Nephron (organoid): ENCODE measurements at regions not wholly inside any gene's neighbourhood (a gene's known extent, or its start where the extent isn't known, plus 50 kb on each side); places are given as distances from the start of the nearest gene placed in this dataset.

Experiments used
- H3K27ac Mint-ChIP-seq, 3 experiments: 2 replicates each; pipeline ENCODE4 v1.8.0; 2020; ENCODE audit warnings: mixed read lengths in 3 of 3, mild to moderate bottlenecking in 2 of 3, moderate library complexity in 1 of 3
- H3K27me3 Mint-ChIP-seq: 2 replicates; pipeline ENCODE4 v1.8.0; 2021; ENCODE audit warnings: low read depth, mild to moderate bottlenecking, moderate library complexity, mixed read lengths
- H3K36me3 Mint-ChIP-seq: 2 replicates; pipeline ENCODE4 v1.8.0; 2020; ENCODE audit warnings: low read depth, mixed read lengths
- H3K4me1 Mint-ChIP-seq: 2 replicates; pipeline ENCODE4 v1.8.0; 2020; ENCODE audit warnings: mixed read lengths
- H3K4me3 Mint-ChIP-seq, 3 experiments: 2 replicates each; pipeline ENCODE4 v1.8.0; 2020; ENCODE audit warnings: mild to moderate bottlenecking in 3 of 3, mixed read lengths in 3 of 3, moderate library complexity in 2 of 3
- H3K9me3 Mint-ChIP-seq: 2 replicates; pipeline ENCODE4 v1.8.0; 2020; ENCODE audit warnings: mixed read lengths
- TF ChIP-seq, protein P1 (sequence below), 3 experiments: fragments of 200-600 bp; sonication (generic); IDR thresholded peaks; one replicate each; pipeline ENCODE4 v1.5.0; 2021; ENCODE audit warnings: antibody characterized with exemption in 3 of 3; ENCODE audit not compliant: unreplicated experiment in 3 of 3

DNA sequence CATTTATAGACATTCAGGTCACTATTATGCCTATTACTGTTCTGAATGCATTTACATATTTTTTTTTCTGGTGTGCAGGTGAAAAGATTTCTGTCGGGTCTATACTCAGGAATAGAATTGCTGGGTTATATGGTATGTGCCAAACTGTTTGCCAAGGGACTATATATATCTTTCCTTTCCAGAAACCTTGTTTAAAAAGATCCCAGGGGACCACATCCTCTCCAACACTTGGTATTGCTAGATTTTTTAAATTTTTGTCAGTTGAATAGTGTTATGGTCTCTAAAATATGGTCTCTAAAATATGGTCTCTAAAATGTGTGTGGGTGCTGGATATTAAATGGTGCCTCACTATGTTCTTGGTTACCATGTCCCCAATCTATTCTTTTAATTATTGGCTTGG, 131.3 kb downstream of the INSIG2 start:
- Mint-ChIP-seq H3K36me3 (no peaks in the 10 kb centered on the region), H3K27ac (no peak overlapping the region), H3K4me1 (peaks cover 22% of the 10 kb centered on the region), H3K4me3 (no peak overlapping the region), H3K9me3 (no peaks in the 10 kb centered on the region), H3K27me3 (peaks cover 67% of the 10 kb centered on the region)
- TF ChIP-seq, protein P1, sequence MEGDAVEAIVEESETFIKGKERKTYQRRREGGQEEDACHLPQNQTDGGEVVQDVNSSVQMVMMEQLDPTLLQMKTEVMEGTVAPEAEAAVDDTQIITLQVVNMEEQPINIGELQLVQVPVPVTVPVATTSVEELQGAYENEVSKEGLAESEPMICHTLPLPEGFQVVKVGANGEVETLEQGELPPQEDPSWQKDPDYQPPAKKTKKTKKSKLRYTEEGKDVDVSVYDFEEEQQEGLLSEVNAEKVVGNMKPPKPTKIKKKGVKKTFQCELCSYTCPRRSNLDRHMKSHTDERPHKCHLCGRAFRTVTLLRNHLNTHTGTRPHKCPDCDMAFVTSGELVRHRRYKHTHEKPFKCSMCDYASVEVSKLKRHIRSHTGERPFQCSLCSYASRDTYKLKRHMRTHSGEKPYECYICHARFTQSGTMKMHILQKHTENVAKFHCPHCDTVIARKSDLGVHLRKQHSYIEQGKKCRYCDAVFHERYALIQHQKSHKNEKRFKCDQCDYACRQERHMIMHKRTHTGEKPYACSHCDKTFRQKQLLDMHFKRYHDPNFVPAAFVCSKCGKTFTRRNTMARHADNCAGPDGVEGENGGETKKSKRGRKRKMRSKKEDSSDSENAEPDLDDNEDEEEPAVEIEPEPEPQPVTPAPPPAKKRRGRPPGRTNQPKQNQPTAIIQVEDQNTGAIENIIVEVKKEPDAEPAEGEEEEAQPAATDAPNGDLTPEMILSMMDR (IDR thresholded peaks at IDR 0.05; ENCODE audit: unreplicated experiment in 3 of 3) = no peak

DNA sequence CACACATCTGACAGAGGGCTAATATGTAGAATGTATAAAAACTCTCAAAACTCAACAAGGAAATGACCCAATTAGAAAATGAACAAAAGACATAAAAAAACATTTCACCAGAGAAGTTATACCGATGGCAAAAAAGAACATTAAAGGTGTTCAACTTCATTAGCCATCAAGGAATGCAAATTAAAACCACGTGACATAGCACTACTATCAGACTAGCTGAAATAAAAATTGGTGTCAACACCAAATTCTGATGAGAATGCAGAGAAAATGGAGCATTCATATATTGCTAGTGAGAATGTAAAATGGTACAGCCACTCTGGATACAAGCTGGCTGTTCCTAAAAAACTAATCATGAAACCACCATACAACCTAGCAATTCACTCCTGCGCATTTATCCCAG, 128.0 kb downstream of the INSIG2 start:
- H3K9me3 Mint-ChIP-seq = no peaks in the 10 kb centered on the region
- H3K27ac Mint-ChIP-seq = no peak overlapping the region
- no peak overlapping the region for H3K4me3 Mint-ChIP-seq
- TF ChIP-seq, protein P1 (IDR thresholded peaks at IDR 0.05; ENCODE audit: unreplicated experiment in 3 of 3) = no peak
- H3K4me1 Mint-ChIP-seq = no peaks in the 10 kb centered on the region
- no peaks in the 10 kb centered on the region for H3K36me3 Mint-ChIP-seq
- H3K27me3 Mint-ChIP-seq = peaks cover 36% of the 10 kb centered on the region

DNA sequence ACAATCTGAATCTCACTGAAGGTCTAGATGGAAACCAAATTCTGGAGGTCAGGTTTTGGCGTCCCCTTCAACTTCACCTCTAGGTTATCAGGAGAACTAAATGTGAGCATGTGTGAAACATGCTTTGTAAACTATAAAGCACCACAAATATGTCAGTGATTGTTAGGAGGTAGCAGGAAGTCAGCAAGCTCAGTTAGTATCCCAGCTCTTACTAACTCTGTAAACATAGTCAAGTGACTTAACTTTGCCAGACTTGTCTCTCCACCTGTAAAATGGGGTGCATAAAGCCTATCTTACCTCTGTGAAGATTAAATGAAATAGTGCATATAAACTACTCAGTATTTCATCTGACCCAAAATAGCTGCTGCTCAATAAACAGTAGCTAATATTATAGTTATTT, 121.5 kb downstream of the INSIG2 start:
- no peaks in the 10 kb centered on the region for H3K36me3 Mint-ChIP-seq
- TF ChIP-seq, protein P1 (IDR thresholded peaks at IDR 0.05; ENCODE audit: unreplicated experiment in 3 of 3) = no peak
- peaks cover 4% of the 10 kb centered on the region for H3K27me3 Mint-ChIP-seq
- no peaks in the 10 kb centered on the region for H3K4me1 Mint-ChIP-seq
- H3K27ac Mint-ChIP-seq = no peak overlapping the region
- H3K9me3 Mint-ChIP-seq = no peaks in the 10 kb centered on the region
- no peak overlapping the region for H3K4me3 Mint-ChIP-seq

DNA sequence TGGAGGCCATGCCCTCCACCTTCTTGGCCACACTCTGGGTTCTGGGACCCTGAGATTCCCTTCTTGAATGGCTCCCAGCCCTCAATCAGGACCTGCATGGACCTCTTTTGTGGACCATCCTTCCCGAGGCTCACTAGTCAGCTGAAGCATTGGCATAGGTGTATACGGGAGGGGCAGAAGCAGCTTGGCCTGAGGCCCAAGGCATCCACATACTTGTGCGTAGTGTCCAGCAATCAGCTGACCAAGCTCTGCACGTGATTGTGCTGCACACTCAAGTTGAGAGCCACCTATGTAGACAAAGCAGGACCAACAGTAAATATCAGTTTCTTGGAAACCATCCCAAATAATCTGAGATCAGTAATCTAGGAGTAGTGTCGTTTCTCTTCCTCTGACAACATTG, 119.6 kb downstream of the INSIG2 start:
- TF ChIP-seq, protein P1 (IDR thresholded peaks at IDR 0.05; ENCODE audit: unreplicated experiment in 3 of 3) = no peak

DNA sequence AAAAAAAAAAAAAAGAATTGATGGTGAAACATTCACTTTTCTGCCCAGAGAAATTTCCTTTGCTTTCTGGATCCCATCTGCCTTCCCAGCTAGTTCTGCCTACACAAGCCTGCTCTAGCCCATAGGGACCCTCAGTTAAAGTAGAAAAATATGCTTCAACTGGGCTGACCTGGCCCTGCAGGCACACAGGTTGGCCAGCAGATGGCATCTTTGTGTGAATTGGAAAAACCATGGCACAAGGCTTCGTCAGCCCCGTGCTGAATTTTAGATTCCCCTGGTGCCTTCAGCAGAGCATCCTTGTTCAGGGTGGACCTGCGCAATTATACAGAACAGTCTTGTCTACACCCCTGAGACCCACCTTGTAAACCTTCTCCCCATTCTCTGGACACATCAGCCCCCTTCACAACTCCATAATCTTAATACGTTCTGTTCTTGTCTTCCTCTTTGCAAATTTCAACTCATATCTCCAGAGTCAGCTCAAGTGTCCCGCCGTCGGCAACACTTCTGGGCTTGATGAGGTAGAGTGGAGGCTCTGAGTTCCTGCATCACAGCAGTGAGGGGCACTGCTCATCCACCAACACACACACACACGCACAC, 114.5 kb downstream of the INSIG2 start:
- no peaks in the 10 kb centered on the region for H3K36me3 Mint-ChIP-seq
- no peak overlapping the region for H3K27ac Mint-ChIP-seq
- H3K27me3 Mint-ChIP-seq = peaks cover 6% of the 10 kb centered on the region
- no peaks in the 10 kb centered on the region for H3K9me3 Mint-ChIP-seq
- TF ChIP-seq, protein P1 (IDR thresholded peaks at IDR 0.05; ENCODE audit: unreplicated experiment in 3 of 3) = peak; percentile 70 to 80 (median 73)
- H3K4me3 Mint-ChIP-seq = no peak overlapping the region
- no peaks in the 10 kb centered on the region for H3K4me1 Mint-ChIP-seq

More for the DNA sequence above, 119.6 kb downstream of the INSIG2 start:
- no peaks in the 10 kb centered on the region for H3K9me3 Mint-ChIP-seq
- H3K4me3 Mint-ChIP-seq = no peak overlapping the region
- no peak overlapping the region for H3K27ac Mint-ChIP-seq
- H3K36me3 Mint-ChIP-seq = no peaks in the 10 kb centered on the region
- peaks cover 7% of the 10 kb centered on the region for H3K27me3 Mint-ChIP-seq
- H3K4me1 Mint-ChIP-seq = no peaks in the 10 kb centered on the region

DNA sequence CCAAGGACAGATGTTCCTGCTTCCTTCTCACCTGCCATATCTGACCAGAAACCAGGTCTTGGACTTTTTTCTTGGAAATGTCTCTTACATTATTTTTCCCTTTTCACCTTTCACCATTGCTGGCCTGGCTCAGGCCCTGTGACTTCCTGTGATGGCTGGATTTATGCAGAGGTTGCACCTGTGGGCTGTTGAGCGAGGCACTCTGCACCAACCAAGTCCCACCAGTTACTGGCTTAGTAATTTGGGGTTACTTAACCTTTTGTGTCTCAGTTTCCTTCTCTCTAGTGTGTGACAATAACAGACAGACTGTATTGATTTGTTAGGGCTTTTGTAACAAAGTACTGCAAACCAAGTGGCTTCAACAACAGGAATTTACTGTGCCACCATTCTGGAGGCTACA, 110.0 kb downstream of the INSIG2 start:
- TF ChIP-seq, protein P1 (IDR thresholded peaks at IDR 0.05; ENCODE audit: unreplicated experiment in 3 of 3) = no peak
- Mint-ChIP-seq H3K9me3 (no peaks in the 10 kb centered on the region), H3K27me3 (peaks cover 9% of the 10 kb centered on the region)

More for the DNA sequence above, 110.0 kb downstream of the INSIG2 start:
- H3K36me3 Mint-ChIP-seq = no peaks in the 10 kb centered on the region
- H3K27ac Mint-ChIP-seq = no peak overlapping the region
- H3K4me1 Mint-ChIP-seq = no peaks in the 10 kb centered on the region
- H3K4me3 Mint-ChIP-seq = no peak overlapping the region
